Adrenal gland (tissue), 9 donors: ENCODE measurements at regions not wholly inside any gene's neighbourhood (a gene's known extent, or its start where the extent isn't known, plus 50 kb on each side); places are given as distances from the start of the nearest gene placed in this dataset.

Source experiments
- DNase-seq, 7 donors: peaks; one replicate each; pipeline ENCODE4 v3.0.0-alpha.2; 2019 to 2020
- H3K27ac ChIP-seq, 5 donors: fragments of 200-600 bp; sonication (generic) in 4 of 5; 1 replicate in 3 of 5; 2 replicates in 2 of 5; pipeline versions ENCODE4 v1.5.1 to v1.8.0; 2016 to 2020; ENCODE audit warnings: mild to moderate bottlenecking in 1 of 5
- H3K27me3 ChIP-seq: fragments of 200-600 bp; 2 replicates; pipeline ENCODE4 v1.8.0; 2021
- H3K36me3 ChIP-seq, 2 donors: fragments of 200-600 bp; replicated peaks in 1 of 2; 1 replicate in 1 of 2; 2 replicates in 1 of 2; pipeline versions ENCODE4 v1.5.1 to v1.8.0; 2018 to 2022
- H3K4me1 ChIP-seq, 2 donors: fragments of 200-600 bp; replicated peaks in 1 of 2; 1 replicate in 1 of 2; 2 replicates in 1 of 2; pipeline versions ENCODE4 v1.5.1 to v1.8.0; 2018 to 2021
- H3K4me3 ChIP-seq, 4 donors: fragments of 200-600 bp; sonication (generic) in 3 of 4; one replicate each; pipeline ENCODE4 v1.5.1; 2016 to 2018
- H3K9me3 ChIP-seq, 3 donors: fragments of 200-600 bp; sonication (generic) in 1 of 3; replicated peaks in 1 of 3; 1 replicate in 2 of 3; 2 replicates in 1 of 3; pipeline versions ENCODE4 v1.5.1 to v1.8.0; 2016 to 2021
- POLR2A ChIP-seq, 2 donors: fragments of 450-650 bp; IDR thresholded peaks; one replicate each; pipeline ENCODE4 v1.6.1; 2017; ENCODE audit warnings: antibody characterized with exemption in 2 of 2, mild to moderate bottlenecking in 2 of 2, moderate library complexity in 1 of 2
- WGBS, 4 donors: extraction: QIAGEN DNeasy Blood & Tissue Kit in 2 of 4; methylation state at CpG; one replicate each; pipeline versions ENCODE4 v1.1.5 to v1.1.7; 2013 to 2017; 5-methylcytosine and 5-hydroxymethylcytosine counted together
- intact Hi-C, 2 donors: fragments of 100-400 bp; cut with DNase I; formaldehyde crosslinking; loops; one replicate each; pipeline versions ENCODE4 v1.14.1 to v1.15.0; 2022 to 2023
- TF ChIP-seq, protein P1 (sequence below), 6 experiments: fragments of 450-650 bp in 4 of 6; fragments of 200-600 bp in 2 of 6; sonication (generic) in 1 of 6; IDR thresholded peaks; 1 replicate in 5 of 6; 2 replicates in 1 of 6; pipeline versions ENCODE4 v1.5.1 to v1.8.0; 2016 to 2021; ENCODE audit warnings: antibody characterized with exemption in 6 of 6, mild to moderate bottlenecking in 2 of 6, moderate library complexity in 1 of 6
- donor health status: healthy with polysubstance abuse.
- donor health status: Bipolar disorder and iron deficiency.
- donor health status: DM: yes; HTN: yes; CAD: no.
- donor health status: DM: no; HTN: no; CAD: no.
- donor health status: DM: no; HTN: no; CAD: no.

GRCh38 chr2:167388901-167389300 lies 500.6 kb downstream of the XIRP2 start:
- no peak for DNase-seq
- no peaks in the 10 kb centered on the region for H3K4me1 ChIP-seq
- no peak overlapping the region for H3K4me3 ChIP-seq
- no peak overlapping the region for H3K27ac ChIP-seq
- intact Hi-C loops = no loop called here
- H3K9me3 ChIP-seq = no peaks in the 10 kb centered on the region
- TF ChIP-seq POLR2A (IDR thresholded peaks at IDR 0.05) = no peak
- TF ChIP-seq, protein P1, sequence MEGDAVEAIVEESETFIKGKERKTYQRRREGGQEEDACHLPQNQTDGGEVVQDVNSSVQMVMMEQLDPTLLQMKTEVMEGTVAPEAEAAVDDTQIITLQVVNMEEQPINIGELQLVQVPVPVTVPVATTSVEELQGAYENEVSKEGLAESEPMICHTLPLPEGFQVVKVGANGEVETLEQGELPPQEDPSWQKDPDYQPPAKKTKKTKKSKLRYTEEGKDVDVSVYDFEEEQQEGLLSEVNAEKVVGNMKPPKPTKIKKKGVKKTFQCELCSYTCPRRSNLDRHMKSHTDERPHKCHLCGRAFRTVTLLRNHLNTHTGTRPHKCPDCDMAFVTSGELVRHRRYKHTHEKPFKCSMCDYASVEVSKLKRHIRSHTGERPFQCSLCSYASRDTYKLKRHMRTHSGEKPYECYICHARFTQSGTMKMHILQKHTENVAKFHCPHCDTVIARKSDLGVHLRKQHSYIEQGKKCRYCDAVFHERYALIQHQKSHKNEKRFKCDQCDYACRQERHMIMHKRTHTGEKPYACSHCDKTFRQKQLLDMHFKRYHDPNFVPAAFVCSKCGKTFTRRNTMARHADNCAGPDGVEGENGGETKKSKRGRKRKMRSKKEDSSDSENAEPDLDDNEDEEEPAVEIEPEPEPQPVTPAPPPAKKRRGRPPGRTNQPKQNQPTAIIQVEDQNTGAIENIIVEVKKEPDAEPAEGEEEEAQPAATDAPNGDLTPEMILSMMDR (IDR thresholded peaks at IDR 0.05) = no peak
- H3K36me3 ChIP-seq = no peaks in the 10 kb centered on the region
- H3K27me3 ChIP-seq = no peaks in the 10 kb centered on the region
- WGBS, 4 donors = 86 to 98% (median 94%) methylated on average over 1 of the region's 1 CpG

DNA sequence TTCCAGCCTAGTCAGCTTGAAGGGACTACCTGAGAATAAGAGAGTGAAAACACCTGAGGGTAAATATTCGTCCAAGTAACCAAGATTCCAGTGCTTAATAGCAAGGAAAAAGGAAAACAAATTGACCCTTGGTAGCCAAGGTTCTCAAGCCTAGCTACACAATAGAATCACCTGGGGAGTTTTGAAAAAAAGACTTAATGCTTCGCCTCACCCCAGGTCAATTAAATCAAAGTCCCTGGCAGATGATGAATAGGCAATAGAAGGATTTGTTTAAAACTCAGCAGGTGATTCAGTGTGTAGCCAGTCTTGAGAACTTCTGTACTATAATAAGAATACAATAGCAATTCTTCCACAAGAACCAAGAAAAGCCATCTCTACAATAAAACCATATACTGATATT lies 500.2 kb downstream of the XIRP2 start:
- Histone ChIP-seq H3K36me3 (no peaks in the 10 kb centered on the region), H3K27me3 (no peaks in the 10 kb centered on the region), H3K9me3 (no peaks in the 10 kb centered on the region), H3K4me1 (no peaks in the 10 kb centered on the region), H3K27ac (no peak overlapping the region), H3K4me3 (no peak overlapping the region)
- 70 to 82% (median 71%) methylated on average over 2 of the region's 2 CpGs for WGBS, 4 donors
- intact Hi-C loops = no loop called here
- TF ChIP-seq, protein P1 (IDR thresholded peaks at IDR 0.05) = no peak
- TF ChIP-seq POLR2A (IDR thresholded peaks at IDR 0.05) = no peak
- no peak for DNase-seq

DNA sequence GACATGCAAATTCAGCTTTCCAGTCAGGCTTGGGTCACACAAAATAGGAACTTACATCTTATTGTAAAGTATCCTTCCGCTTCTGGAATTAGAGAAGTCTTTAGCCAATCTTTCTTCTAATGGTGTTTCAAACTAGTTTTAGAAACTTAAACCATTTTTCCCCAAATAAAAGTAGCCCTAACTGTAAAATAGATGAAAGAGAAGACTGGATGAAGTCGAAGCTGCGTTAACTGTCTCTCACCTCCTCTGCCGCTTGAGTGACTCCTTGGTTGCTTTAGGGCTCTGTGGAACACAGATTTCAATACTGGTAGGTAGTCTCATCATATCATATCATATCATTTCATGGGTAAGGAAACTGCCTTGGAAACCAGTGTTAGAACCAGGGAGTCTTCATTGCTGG lies 498.4 kb downstream of the XIRP2 start:
- TF ChIP-seq, protein P1 (IDR thresholded peaks at IDR 0.05) = no peak
- TF ChIP-seq POLR2A (IDR thresholded peaks at IDR 0.05) = no peak
- Histone ChIP-seq H3K36me3 (no peaks in the 10 kb centered on the region), H3K9me3 (no peaks in the 10 kb centered on the region), H3K27me3 (no peaks in the 10 kb centered on the region), H3K27ac (no peak overlapping the region), H3K4me3 (no peak overlapping the region), H3K4me1 (no peaks in the 10 kb centered on the region)
- 71 to 87% (median 82%) methylated on average over 4 of the region's 4 CpGs for WGBS, 4 donors
- intact Hi-C loops = no loop called here
- DNase-seq = no peak

- H3K27ac ChIP-seq = no peak overlapping the region
- TF ChIP-seq, protein P1 (IDR thresholded peaks at IDR 0.05) = no peak
- TF ChIP-seq POLR2A (IDR thresholded peaks at IDR 0.05) = no peak
- no peaks in the 10 kb centered on the region for H3K36me3 ChIP-seq
- no peaks in the 10 kb centered on the region for H3K9me3 ChIP-seq
- intact Hi-C loops = no loop called here
- H3K4me1 ChIP-seq = no peaks in the 10 kb centered on the region
- DNase-seq = no peak
- H3K27me3 ChIP-seq = no peaks in the 10 kb centered on the region
- WGBS, 4 donors = 72 to 76% (median 74%) methylated on average over 8 of the region's 8 CpGs
- H3K4me3 ChIP-seq = no peak overlapping the region
Observed at GRCh38 chr2:167383610-167384194, 495.4 kb downstream of the XIRP2 start.
